DMS114 treated with DMSO at 0.1 percent for 48 hours (cell line): ENCODE measurements at regions not wholly inside any gene's neighbourhood (a gene's known extent, or its start where the extent isn't known, plus 50 kb on each side); places are given as distances from the start of the nearest gene placed in this dataset.
"Not testable (repeated sequence)": the region's sequence is repeated elsewhere in the genome, so short reads cannot be mapped to it uniquely, and the experiment has no call there.

Experiments used
- DNase-seq: peaks from one replicate; lab custom pipeline; 2025; ENCODE audit not compliant: unreplicated experiment; lab: John Stamatoyannopoulos, UW

DNA sequence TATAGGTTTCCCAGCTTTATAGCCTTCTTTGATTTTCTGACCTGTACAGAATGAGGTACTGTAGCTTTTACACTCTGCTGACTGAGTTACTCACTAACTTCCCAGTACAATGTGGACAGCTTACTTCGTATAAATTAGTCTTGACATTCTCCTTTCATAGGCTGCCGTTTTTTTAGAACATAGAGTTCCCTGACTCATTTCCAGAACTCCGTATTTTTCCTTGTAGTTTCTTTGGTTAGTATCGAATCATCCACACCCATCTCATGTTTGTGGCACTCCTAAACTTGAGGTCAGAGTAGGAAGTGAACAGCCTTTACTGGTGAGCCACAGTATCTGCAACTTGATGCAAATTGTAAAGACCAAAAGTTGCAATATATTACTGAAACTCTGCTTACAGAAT, 303.9 kb downstream of the SLITRK5 start:
- no peak for DNase-seq

DNA sequence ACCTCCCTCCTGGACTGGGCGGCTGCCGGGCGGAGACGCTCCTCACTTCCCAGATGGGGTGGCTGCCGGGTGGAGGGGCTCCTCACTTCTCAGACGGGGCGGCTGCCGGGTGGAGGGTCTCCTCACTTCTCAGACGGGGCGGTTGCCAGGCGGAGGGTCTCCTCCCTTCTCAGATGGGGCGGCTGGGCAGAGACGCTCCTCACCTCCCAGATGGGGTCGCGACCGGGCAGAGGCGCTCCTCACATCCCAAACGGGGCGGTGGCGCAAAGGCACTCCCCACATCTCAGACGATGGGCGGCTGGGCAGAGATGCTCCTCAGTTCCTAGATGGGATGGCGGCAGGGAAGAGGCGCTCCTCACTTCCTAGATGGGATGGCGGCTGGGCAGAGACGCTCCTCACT, 305.5 kb downstream of the SLITRK5 start:
- DNase-seq: not testable (repeated sequence)

DNA sequence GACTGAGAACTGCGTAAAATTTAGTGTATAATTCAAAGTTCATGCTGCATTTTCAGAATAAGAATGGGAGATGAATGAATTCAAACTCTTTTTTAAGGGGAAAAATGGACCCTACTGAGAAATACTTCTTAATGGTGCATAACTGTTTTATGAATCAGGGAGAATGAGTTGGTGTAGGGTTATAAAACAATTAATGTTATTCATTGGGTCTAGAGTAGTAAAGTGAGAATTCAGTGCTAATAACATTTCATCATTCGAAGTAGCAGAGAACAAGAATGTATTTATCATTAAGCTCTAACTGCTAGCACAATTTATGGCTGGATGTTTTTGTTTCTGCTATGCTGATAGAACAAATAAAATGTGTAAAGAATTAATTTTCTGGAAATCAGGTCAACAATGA, 310.2 kb downstream of the SLITRK5 start:
- DNase-seq: no peak

DNA sequence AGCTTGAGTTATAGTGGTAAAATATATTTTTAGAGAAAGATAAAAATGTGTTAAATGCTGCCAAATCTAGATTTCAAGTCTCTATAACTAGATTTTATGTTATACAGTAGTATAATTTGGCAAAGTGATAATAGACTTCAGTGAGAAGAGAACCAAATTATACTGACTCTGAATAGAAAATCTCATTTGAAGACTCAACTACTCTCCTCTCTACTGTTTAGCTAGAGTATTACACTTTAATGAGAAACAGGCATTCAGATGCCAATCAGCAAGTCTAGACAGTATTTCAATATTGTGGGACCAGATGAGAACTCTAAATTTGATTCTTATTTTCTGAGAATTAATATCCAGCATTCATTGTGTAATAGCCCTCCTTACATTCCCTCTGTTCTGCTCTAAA, 311.2 kb downstream of the SLITRK5 start:
- DNase-seq: no peak

DNA sequence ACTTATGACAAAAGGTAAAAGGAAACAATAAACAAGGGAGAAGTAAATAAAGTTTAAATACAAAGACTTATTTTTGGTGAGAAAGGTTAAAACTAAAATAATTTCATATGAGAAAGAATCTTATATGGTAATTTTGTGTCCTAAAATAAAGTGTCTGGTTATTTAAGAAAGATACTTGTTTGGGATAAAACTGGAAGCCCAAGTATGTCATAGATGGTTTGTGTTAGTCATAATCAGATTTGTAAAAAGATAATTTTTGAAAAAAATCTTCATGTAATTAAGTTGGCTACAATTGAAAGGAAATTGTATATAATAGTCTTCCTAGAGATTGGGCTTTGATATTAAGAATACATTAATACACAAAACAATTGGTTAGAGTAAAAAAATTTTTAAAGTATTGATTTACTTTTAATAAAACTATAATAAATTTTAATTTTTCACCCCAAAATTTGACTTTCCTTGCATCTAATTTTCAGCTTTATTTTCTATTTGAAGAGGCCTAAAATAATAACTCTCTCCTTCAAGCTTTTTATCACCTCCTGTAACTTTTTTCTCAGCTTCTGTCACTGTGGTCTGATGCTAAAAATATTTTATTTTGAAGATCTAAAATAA, 315.6 kb downstream of the SLITRK5 start:
- DNase-seq: no peak

DNA sequence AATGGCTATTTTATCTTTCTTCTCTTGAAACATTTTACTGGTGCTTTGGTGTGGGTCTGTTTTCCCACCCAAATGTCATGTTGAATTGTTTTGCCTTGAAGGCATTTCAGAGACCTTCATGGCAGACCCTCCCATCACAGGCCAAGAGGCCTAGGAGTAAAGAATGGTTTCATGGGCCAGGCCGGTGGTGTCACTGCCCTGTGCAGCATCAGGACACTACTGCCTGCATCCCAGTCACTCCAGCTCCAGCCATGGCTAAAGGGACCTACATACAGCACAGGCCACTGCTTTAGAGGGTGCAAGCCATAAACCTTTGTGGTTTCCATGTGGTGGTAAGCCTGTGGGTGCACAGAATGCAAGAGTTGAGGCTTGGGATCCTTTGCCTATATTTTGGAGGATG, 326.9 kb downstream of the SLITRK5 start:
- no peak for DNase-seq

DNA sequence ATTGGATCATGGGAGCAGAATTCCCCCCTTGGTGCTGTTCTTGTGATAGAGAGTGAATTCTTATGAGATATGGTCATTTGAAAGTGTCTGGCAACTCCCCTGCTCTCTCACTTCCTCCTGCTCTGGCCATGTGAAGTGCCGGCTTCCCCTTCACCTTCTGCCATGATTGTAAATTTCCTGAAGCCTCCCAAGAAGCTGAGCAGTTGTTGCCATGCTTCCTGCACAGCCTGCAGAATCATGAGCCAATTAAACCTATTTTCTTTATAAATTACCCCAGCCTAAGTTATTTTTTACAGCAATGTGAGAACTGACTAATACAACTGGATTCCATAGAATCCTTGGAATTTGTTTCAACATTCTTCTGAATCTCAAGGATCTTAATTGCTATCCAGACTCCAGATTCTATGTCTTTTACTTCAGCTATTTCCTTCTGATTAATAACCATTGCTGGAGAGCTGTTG, 328.1 kb downstream of the SLITRK5 start:
- DNase-seq: no peak

DNA sequence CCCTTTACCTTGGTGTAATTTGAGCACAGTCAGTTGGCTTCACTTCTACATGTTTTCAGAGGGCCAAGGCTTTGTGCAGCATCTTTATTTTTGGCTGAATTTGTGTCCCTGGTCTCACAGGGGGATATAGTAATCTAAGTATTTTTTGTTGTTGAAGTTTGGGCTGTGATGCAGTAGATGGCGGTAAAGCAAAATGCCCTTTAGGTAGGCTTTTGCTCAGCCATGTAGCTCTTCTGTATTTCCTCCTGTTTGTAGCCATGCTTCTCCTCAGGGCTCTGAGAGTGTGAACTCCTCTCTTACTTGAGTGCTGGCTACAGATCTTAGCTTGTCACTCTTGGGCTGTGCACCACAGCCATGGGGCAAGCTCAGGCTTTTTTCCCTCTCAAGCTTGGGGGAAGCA, 328.6 kb downstream of the SLITRK5 start:
- DNase-seq: no peak

DNA sequence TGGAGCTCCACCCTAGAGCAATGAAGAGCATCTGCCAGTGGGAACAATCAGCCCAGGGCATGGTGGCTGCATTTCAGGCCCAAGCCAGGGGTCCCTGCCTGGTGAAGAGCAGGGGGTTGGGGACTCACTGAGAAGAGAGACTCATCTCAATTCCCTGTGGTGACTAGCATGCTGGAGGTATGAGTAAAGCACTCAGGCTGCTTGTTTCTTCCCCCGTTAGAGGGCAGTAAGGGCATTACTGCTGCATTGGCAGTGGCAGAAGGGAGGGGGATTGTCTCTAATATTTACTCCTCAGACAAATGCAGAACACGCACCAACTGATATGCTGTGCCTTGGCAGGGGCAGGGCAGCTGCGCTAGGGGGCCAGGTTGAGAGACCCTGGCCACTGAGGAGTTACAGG, 329.1 kb downstream of the SLITRK5 start:
- DNase-seq: no peak

DNA sequence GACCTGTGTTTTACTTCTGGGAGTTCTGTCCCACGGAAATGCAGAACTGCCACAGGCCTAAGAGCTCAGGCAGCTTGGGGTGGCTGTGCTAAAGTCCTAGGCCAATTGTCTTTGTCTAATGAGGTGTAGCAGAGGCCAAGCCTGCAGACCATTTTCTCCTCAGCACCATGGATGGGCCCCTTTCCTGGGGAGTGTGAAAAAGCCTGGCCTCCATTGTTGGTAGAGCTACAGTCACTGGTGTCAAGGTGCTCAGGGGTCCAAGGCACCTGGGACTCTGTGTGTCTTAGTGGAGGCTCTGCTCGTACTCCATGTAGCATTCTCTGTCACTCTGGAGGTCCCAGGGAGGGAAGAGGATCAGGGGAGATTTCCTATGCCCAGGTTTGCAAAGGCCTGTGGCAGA, 329.6 kb downstream of the SLITRK5 start:
- no peak for DNase-seq

DNA sequence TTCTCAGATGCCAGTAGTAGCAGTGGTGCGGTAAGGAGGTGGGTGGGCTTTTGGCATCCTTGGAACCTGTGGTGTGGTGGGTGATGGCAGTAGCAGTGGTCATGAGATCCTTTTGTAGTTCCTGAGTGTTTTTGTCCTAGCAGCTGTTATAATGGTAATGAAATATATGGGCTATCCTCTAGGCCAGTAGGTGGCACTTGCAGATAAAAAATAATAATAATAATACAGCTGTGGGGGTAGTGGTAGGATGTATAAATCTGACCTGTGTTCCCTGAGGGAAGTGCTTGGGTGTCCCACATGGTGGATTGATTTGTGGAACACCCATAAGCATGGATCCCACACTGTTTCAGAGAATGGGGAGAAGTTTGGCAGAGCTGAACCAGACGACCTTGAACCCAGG, 334.0 kb downstream of the SLITRK5 start:
- DNase-seq: no peak

DNA sequence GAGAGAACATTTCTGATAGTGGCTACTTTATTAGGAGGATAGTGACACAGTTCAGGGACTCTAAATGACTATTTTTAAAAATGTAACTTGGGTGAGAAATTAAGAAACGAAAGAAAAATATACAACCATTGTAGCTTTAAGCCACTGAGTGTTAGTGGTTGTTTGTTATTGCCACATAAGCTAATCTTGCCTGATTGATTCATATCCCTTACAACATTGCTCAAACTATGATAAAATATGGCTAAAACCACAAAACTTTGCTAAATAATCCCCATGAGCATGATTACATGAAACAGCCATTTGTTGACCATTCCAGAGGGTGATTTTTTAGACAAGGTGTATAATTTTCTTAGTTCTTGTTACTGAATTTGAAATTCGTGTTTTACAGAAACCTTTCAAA, 343.4 kb downstream of the SLITRK5 start:
- no peak for DNase-seq

DNA sequence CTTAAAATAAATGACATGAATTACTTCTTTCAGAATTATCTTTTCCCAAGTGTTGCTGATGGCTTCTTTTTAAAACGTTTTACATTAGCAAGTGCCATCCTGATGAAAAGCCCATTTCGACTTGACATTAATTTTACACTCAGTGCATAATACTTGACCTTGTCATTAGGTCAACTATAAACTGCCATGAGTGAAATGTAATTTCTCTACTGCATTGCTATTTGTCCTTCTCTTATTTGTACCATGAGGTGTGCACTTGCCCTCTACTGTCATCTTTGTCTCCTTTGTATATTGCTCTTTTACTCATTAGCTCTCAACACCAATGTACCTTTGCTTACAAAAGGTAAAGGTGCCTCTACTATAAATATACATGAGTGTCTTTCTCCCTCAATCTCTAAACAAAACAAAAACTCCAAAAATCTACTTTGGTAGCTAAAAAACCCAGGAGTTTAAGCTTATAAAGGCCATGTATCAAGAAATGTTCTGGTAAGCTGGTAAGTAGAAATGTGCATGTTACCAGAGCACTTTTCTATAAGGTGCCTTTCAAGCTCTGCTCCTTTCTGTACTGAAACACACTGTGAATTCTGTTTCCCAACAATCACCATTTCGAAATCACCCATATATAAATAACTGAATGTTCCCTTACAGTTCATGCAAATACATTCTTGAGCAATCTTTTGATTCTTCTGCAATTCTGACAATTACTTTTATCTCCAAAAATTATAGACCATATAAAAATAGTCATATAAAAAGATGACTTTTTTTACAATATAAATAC, 351.4 kb downstream of the SLITRK5 start:
- no peak for DNase-seq

DNA sequence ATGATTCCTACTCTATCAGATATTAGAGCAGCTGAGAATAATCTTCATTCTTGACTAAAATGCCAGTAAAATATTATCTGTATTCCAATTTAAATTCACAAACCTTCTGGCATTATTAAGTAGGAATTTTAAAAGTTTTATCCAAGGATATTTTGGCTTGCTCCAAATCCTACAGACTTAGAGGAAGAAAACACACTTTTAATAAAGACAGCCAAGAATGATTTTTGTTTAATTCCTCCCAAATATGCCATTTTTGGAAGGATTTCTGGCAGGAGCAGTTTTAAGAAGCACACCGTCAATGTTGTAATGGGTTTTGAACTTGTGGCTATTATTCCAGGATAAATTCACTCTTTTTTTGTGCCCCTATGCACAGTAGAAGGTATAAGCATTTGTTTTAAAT, 355.1 kb downstream of the SLITRK5 start:
- no peak for DNase-seq

DNA sequence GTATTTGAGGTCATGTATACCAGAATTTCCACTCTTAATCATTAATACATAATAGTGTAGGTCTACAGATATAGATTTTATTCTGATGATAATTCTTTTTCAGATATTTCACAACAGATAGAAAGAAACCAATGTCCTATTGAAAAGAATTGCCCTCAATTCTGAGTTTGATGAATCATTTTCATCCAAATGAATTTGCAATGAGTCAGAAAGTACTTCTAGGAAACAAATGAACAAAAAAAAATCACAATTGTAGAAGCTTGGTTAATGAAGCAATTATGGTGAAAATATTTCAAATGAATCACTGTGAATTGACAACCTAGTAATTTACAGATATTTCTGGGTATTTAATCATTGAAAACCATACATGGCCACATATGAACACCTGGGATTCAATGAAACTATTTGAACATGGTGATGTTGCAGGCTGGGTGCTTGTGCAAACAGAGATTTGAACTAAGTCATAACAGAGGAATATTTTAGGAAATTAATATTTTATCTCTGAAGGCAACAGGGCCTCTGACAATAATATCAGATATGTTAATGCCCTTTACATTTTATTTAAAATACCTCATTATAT, 360.9 kb downstream of the SLITRK5 start:
- no peak for DNase-seq

DNA sequence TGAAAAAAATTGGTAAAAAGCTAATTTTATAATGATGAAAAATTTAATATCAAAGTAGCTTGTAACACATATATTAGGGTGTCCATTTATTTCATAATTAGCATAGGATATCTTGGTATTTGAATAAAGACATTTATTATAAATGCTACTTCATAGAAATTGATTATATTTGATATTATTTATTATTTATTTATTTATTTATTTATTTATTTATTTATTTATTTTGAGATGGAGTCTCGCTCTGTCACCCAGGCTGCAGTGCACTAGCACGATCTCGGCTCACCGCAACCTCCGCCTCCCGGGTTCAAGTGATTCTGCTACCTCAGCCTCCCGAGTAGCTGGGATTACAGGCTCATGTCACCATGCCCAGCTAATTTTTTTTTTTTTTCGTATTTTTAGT, 365.0 kb downstream of the SLITRK5 start:
- not testable (repeated sequence) for DNase-seq

DNA sequence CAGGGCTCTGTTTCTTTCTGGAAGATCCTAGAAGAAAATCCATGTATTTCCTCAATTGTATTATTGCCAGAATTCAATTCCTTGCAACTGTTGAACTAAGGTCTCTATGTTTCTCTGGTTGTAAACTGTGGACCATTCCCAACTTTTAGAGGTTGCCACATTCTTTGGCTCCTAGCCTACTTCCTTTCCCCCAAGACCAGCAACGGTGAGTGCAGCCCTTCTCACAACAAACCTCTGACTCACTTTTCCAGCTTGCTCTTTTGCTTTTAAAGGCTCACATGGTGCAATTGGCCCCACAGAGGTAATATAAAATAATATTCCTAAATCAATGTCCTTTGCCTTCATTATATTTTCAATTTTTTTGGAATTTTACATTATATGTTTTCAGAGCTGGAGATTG, 371.3 kb downstream of the SLITRK5 start:
- DNase-seq: no peak

DNA sequence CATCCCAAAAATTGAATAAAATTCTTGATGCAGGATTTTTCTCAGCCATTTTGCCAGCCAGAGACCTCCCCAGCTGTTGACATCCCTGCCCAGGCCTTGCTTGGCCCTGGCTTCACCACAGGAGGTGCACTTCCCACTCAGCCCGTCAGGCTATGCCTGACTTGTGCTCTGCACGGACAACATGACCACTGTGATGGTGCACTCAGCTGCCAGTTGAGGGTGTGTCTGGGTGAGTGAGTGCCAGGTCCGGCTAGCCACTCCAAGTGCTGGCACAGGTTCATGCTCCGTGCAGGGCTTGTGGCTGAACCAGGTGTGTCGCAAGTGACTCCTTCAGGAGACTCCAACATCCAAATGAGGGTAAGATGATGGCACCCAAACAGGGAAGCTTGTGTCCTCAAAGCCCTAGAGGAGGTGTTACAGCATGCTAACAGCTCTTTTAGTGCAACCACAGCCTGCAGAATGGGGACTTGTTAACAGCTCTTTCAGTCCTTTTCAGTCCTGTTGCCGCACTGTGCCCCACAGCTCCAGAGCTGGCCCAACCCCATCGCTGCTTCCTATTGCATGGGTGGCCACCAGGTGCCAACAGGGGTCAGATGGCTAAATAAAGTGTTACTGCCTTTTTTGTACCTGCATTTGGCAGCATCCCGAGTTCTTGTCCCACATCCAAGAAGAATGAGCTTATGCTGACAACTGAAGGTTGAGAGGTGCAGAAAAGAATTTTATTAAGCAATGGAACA, 380.7 kb downstream of the SLITRK5 start:
- no peak for DNase-seq

DNA sequence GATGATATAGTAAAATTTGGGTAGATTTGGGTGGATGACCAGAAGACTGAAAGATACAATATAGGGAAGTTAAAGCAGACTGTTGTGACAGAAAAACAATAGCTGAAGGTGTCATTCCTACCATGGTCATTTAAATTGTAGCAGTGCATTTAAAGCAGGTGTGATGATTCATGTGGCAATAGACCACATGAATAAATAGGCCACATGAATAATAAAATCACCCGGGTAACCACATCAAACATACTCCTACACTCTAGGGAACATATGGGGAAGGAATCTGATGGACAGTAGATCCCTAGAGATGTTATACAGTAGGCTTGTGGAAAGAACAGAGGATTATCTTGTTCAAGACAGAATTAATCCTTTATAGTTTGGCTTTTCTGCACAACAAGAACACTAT, 392.6 kb downstream of the SLITRK5 start:
- DNase-seq: no peak

DNA sequence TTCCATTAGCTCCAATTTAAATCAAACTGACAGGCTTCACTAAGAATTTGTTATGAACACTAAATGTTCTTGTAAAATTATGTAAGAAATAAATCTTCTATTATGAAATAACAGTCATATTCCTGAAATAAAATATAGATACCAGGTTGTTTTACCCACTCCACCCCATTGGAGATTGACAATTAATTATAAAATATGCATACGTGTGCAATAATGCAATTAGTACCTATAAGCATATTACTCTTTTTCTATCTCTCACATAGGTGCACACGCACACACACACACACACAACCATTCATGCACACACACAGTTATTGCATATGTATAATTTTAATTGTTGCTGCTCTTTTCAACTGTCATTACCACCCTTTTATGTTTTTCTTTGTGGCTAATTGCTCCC, 395.7 kb downstream of the SLITRK5 start:
- DNase-seq: no peak

DNA sequence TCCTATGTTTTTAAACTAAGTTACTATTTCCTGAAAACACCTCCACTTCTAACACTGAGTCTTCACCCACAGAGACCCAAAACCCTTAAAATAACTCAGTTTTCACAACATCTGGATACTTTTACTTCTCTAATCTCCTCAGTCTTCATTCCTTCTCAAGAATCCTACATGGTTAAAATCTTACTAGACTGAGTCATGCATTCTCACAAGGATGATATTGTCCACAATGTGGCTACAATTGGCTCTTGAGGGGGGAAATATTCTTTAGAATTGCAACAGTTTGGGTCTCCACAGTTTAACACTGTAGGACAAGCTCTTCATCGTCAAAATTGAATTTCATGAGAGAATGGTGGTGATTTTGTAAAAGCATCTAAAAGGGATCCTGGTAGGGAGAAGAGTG, 397.1 kb downstream of the SLITRK5 start:
- no peak for DNase-seq

DNA sequence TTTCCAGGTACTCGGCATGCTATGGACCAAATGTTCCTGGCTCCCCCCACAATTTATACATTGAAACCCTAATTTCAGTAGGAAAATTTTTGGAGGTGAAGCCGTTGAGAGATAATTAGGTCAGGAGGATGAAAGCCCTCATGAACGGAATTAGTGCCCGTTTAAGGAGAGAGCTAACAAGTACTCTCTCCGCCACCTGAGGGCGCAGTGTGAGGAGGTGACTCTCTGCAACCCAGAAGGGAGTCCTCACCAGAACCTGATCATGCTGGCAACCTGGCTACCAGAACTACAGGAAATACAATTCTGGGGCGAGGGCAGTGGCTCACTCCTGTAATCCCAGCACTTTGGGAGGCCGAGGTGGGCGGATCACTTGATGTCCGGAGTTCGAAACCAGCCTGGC, 397.8 kb downstream of the SLITRK5 start:
- no peak for DNase-seq
